ENCODE measurements at regions not wholly inside any gene's neighbourhood (a gene's known extent, or its start where the extent isn't known, plus 50 kb on each side); places are given as distances from the start of the nearest gene placed in this dataset.
"Not testable (repeated sequence)": the region's sequence is repeated elsewhere in the genome, so short reads cannot be mapped to it uniquely, and the experiment has no call there.

DNA sequence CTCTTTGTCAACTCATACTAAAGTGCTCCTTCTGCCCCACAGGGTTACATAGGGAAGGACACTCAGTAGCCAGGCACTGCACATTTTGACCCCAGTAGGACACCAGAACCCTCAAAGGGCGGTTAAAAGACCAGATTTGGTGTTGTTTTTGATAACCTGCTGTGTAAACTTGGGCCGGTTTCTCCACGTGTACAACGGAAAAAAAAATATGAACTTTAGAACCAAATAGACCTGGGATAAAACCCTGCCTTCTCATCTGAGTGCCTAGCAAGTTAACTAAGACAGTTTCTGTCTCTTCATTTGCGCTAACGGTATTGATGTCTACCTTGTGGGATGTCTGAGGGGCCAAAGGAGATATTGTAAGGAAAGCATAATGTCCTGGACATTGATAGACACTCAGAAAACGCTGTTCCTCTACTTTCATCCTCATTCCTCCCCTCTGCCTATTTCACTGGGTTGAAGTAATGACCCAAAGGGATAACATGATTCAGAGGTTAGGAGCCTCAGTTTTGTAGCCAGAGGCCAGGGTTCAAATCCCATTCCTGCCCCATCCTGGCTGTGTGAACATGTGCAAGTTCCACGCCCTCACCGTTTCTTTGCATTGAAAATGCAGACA, 155.9 kb upstream of the LPP start:
- DNase-seq (ENCODE audit: low read depth, low spot score): no peak

DNA sequence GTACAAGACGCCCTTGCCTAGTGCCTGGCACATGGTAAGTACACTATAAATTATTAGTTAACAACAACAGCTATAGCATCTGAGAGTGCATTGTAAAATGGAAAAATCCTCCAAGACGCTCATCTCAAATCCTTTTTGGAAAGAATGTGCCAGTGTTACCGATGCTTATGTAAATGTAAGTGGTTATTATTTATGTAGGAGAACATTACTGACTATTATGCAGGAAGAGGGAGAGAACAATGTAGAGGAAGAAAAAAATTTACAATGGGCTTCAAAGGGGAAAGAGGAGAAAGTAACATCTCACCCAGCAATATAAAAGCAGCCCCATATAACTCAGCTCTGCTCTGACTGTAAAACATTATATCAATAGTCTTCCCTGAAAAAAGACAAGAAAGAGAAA, 155.3 kb upstream of the LPP start:
- DNase-seq (ENCODE audit: low read depth, low spot score): no peak

DNA sequence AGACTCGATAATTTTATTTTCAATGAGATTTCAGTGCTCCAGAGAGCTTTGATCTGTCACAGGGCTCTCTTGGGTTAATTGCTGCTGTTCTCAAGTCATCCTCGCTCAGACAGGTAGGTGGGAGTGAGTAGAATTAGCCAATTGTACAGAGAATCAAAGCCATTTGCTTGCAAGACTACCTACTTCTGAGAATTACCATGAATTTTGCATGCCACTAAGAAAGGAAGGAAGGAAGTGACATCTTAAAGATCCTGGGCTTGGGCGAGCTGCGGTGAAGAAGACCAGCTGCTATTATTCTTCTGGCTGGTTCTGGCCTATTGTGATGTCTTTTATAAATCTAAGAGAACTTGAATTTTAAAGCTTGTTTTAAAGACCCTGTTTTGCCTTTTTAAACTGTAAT, 154.1 kb upstream of the LPP start:
- no peak for DNase-seq (ENCODE audit: low read depth, low spot score)

DNA sequence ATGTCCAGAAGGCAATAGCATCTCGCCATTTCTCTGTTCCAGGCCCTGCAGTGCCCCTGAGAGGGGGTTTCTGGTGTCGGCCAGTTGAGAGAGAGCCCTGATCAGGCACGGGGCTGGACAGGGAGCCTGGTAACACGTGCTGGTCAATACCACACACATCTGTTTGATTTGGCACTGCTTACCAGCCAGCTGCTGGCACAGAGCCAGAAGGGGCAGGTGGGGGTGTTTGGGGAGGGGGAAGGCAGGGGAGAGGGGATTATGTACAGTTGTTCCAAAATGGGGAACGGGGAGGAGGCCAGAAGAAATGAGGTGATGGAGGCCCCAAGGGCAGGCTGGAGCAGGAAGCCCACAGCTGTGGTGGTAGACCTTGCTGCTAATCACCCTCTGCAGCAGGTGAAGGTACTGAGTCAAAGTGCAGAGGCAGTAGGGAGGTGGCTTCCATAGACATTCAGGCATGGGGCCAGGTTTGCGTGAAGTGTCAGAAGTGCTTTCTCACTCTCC, 153.5 kb upstream of the LPP start:
- DNase-seq (ENCODE audit: low read depth, low spot score): no peak

DNA sequence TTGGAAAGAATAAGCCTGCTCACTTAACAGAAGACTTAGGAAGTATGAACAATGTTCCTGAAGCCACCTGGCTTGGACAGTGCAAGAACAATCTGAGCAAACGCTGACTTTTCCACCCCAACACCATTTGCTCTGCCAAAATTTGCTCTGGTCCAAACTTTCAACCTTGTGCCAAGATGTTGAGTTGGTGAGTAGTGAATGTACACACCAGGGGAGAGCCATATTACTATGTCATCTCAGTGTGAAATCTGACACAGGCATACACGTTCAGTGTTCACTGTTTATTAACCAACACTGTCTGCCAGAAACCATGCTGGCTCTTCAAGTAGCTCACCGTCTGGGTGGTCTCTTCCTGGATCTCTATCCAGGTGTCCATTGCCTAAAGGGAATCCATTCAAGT, 152.9 kb upstream of the LPP start:
- no peak for DNase-seq (ENCODE audit: low read depth, low spot score)

DNA sequence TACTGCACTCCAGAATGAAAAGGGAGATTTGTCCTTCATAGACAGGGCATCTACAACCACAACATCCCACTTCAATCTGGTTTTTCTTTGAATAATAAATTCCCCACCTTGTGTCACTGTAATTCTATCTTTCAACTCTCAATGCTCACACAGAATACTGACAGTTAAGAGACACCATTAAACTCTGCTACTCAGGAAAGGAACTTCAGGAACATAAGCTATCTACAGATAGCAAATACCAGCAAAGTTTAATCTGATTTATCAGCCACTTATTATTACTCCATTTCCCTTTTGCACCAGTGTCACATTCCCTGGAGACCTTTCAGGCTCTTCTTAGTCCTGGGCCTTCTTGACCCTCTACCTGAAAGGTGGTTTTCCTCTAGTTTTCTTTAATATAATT, 152.0 kb upstream of the LPP start:
- no peak for DNase-seq (ENCODE audit: low read depth, low spot score)

DNA sequence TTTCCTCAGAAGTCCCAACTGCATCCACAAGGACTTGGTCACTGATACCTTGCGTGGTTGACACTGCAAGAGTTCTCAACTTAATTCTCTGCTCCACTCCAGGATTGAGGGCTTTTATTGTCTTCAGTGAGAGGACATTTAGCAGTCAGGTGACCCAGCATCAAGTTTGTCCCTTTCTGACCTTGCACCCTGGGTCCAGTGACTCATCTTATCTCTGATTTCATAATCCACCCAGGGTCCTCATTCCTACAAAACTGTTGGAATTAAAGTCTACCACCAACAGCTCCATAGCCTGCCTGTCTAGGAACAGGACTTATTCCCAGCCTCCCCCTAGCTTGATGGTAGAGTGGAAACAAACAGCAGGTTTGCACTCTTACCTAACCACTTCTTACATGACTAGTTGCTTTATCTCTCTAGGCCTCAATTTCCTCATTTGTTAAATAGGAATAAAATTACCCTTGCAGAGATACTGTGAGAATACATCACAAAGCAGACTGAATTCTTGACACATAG, 151.3 kb upstream of the LPP start:
- DNase-seq (ENCODE audit: low read depth, low spot score): no peak

DNA sequence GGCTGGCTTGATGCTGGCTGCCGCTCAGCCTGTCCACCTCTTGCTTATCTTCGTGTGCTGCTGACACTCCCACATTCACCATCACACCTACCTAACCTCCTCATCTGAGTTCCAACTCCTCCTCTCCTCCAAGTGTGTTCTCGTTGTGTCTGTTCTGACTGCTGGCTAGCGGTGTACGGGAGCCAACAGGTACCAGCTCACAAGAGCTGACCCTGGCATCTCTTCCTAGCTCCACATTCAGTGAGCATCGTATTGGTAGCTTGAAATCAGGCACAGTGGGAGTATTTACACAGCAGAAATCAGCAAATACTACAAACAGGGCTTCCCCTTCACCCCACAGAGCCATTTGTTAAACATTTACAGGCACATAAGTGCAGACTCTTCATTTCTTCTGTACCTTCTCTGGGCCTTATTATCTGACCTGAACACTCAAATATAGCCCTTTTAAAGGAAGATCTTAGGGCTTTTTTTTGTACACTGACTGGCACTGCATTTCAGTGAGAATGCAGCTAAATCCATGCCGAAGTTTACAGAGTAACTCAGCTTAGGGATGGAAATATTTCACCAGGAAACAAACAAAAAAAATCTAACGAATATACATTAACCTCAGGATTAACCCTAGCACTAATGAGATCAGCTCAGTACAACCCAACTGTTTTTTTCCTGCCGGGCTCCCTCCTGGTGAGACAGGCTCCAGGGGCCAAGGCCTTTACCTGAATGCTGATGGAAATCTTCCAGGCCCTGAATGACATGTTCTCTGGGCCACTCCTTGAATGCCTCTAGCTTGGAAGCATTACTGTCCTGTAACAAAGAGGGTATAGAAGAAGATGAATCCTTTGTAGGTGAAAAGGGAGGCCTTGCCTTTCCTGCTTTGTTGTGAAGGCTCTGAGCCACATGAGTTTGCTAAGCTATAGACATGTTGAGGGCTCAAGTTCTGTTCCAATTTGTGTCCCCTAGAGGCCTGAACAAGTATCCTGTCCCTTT, 150.5 kb upstream of the LPP start:
- no peak for DNase-seq (ENCODE audit: low read depth, low spot score)

DNA sequence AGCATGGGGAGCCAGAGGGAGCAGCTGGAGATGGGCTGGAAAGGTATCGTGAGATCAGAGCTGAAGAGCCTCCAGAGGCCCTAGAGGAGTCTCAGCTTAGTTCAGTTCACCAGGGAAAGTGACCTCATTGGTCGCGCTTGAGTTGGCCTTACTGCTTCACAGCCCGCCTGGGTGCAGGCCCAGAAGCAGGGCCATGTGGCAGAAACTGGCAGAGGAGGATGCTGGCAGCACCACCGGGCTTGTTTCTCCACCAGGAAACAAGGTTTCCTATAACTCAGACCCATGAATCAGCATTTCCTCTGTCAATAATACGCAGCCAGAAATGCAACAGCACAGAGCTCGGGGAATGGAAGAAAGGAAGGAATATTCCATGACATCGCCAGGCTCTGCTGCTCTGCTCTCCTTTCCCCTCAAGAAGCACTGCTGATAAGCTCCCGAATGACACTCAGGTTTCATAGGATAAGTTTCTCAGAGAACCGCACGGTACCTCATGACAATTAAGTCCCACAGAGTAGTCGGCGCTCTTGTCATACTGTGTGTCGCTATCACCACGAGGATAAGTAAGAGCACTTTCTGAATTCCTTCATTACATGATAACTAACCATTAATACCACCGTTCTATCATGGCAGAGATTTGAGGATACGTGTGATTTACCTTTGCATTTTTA, 147.1 kb upstream of the LPP start:
- DNase-seq (ENCODE audit: low read depth, low spot score): no peak

DNA sequence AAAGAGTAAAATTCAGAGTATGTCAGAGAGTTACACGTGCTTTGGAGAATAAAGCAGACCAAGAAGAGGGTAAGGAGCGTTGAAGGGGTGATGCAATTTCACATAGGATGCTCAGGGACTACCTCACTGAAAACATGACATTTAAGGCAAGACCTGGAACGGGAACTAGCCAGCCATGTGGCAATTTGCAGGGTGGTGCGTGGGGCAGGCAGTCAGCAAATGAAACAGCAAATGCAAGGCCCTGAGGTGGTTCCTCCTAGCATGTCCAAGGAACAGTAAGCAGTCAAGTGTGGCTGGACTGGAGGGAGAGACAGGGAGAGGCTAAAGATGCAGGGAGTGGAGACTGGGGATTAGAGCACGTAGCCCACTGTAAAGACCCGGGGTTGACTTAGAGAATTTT, 146.1 kb upstream of the LPP start:
- DNase-seq (ENCODE audit: low read depth, low spot score): no peak

DNA sequence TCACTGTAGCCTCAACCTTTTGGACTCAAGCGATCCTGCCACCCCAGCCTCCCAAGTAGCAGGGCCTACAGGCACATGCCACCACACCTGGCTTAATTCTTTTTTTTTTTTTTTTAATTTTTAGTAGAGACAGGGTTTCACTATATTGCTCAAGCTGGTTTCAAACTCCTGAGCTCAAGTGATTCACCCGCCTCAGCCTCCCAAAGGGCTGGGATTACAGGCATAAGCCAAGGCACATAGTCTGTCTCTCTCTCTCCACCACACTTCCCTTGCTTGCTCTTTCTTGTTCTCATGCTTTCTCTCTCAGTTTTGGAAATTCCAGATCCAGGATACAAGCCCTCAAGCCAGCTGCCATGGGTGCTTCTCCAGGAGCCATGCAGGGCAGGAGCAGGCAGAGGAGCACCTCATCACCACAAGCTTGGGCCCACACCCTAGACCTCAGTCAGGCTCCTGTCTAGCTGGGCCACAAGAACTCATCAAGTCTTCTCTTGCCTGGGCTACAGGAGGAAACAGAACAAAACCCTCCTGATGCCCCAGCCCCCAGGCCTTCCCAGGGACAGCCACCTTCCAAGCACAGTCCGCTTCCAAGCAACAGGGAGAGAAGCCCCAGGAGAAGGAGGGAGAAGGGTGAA, 145.3 kb upstream of the LPP start:
- DNase-seq (ENCODE audit: low read depth, low spot score): no peak

DNA sequence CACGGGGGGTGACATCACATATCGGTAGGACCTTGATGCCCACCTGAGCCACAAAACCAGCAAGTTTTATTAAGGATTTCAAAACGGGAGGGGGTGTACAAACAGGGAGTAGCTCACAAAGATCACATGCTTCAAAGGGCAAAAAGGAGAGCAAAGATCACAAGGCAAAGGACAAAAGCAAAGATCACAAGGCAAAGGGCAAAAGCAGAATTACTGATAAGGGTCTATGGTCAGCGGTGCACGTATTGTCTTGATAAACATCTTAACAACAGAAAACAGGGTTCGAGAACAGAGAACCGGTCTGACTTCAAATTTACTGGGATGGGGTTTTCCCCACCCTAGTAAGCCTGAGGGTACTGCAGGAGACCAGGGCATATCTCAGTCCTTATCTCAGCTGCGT, 143.5 kb upstream of the LPP start:
- no peak for DNase-seq (ENCODE audit: low read depth, low spot score)

DNA sequence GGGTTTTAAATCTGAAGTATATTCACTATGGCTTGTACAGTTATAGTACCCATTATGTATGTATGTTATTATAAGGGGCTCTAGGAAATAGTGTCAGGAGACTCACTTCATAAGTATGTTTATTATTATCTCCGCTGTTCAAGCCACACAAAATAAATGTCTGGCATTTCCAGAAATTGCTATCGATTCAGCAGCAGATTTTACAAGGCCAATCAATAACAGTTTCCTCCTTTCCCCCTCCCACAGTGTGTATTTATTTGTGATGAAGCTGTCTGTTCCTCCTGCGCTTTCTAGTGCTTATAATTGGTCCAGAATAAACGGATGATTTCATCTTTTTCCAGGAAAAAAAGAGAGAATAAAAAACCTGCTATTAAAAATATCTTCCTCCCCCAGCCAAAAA, 134.2 kb upstream of the LPP start:
- DNase-seq (ENCODE audit: low read depth, low spot score): no peak

DNA sequence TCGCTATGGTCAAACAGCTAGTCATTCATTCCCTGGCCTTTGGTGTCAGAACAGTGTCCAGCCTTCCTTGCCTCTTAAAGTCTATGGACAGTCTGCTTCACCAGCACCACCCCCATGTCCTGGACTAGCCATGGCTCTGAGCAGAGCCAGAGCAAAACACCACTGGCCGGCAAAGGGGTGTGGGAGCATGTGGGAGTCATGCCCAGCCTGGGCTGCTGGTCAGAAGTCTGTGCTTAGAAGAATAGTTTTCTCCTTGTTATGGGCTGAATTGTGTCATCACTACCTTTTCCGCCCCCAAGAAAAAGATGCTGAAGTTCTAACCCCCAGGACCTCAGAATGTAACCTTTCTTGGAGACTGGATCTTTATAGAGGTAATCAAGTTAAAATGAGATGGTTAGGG, 132.9 kb upstream of the LPP start:
- DNase-seq (ENCODE audit: low read depth, low spot score): no peak

DNA sequence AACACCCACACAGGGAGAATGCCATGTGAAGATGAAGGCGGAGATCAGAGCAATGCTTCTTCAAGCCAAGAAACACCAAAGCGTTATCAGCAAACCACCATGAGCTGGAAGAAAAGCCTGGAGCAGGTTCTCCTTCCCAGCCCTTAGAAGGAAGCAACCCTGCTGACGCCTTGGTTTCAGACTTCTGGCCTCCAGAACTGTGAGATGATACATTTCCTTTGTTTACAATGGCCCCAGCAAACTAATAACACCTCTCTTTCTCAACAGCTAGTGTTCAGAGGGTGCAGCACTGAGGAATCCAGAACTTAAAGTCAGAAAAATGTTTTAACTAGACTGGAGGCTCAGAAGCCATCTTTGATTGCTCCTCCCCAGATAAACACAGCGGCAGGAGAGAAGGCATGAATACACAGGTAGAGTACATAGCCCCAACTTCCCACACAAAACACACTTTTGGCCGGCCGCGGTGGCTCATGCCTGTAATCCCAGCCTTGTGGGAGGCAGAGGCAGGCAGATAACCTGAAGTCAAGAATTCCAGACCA, 132.4 kb upstream of the LPP start:
- peak; percentile 29 for DNase-seq (ENCODE audit: low read depth, low spot score)

DNA sequence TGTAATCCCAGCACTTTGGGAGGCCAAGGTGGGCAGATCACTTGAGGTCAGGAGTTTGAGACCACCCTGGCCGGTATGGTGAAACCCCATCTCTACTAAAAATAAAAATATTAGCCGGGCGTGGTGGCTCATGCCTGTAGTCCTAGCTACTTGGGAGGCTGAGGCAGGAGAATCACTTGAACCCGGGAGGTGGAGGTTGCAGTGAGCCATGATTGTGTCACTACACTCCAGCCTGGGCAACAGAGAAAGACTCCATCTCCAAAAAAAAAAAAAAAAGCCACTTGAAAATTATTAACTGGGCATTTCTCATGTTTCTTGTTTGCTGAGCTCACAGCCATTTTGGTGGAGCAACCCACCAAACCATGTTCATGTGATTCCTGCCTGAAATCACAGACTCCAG, 131.1 kb upstream of the LPP start:
- not testable (repeated sequence) for DNase-seq (ENCODE audit: low read depth, low spot score)

DNA sequence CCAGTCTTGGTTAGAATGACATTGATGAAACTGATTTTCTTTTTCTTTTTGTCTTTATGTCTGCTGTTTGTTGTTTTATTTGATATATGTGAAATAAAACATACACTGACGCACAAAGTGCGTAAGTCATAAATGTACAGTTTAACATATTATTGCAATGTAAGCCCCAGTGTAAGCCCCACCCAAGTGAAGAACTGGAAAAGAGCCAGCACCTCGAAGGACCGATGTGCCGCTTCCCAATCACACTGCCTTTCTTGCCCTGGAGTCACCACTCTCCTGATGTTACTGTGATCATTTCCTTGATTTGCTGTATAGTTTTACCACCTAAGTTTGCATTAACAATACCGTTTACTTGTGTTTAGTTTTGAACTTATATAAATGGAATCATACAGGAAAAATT, 128.4 kb upstream of the LPP start:
- DNase-seq (ENCODE audit: low read depth, low spot score): no peak

DNA sequence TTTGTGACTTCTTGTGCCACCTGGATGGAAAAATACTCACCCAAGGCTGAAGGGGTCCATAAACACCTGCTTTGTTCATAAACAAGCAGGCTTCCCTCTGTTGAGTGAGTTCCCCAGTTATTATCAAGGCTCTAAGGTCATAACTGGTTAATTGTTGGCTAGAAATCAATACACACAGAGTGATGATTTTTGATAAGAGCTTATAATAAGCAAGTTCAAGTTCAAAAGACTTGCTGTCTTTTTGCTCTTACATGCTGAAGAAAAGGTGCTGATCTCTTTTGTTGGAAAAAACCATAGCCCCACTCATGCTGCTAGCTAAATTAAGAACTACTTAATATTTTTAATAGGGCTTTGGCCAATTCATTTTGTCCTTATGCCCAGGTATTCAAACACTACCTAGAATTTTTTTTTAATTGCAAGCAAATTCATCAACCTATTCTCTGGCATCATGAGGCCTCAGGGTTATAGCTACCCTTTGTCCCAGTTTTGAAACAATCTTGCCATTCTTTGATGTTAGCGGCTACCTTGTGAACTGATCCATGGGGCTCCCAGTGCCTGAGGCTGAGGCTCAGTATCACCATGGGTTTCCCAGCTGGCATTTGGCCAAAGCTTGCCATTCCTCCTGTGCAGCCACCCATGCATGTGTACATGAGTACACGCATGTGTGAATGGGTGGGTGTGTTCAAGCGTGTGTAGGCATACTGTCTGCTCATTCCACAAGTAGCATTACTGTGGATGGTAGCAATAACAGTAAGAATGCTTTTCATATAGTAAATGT, 127.6 kb upstream of the LPP start:
- peak; percentile 54 for DNase-seq (ENCODE audit: low read depth, low spot score)

DNA sequence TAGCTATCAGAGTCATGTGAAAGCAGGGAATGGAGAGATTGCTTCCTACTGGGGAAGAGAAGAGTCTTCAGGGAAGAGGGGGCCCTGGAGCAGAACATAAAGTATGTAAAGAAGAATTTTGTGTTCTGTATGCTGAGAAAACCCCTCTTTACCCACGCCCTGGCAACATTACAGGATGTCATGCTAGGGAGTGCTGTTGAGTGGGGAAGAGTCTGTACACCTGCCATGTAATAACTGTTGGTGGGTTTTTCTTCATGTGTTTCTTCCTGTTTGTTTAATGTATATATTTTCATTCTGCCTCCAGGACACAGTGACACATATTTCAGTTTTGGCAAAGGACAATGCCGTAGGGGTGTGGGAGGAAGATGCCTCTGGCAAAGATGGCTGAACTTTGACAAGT, 122.8 kb upstream of the LPP start:
- DNase-seq (ENCODE audit: low read depth, low spot score): no peak

DNA sequence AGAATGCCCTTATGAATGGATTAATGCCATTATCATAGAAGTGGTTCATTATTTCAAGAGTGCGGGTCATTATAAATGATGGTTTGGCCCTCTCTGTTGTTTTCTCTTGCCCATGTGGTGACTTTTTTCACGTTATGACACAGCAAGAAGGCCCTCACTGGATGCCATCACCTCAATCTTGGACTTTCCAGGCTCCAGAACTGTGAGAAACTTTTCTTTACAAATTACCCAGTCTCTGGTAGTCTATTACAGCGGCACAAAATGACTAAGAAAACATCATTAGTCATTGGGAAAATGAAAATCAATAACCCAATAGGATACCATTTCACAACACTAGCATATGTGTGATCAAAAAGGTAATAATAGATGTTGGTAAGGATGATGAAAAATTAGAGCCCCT, 119.0 kb upstream of the LPP start:
- DNase-seq (ENCODE audit: low read depth, low spot score): no peak
